ENCODE measurements at regions not wholly inside any gene's neighbourhood (a gene's known extent, or its start where the extent isn't known, plus 50 kb on each side); places are given as distances from the start of the nearest gene placed in this dataset.
"Not testable (repeated sequence)": the region's sequence is repeated elsewhere in the genome, so short reads cannot be mapped to it uniquely, and the experiment has no call there.

- DNase-seq = not testable (repeated sequence)
These were observed 255.0 kb downstream of the GOLGA6L6 start for GRCh38 chr15:20286559-20286958.

DNA sequence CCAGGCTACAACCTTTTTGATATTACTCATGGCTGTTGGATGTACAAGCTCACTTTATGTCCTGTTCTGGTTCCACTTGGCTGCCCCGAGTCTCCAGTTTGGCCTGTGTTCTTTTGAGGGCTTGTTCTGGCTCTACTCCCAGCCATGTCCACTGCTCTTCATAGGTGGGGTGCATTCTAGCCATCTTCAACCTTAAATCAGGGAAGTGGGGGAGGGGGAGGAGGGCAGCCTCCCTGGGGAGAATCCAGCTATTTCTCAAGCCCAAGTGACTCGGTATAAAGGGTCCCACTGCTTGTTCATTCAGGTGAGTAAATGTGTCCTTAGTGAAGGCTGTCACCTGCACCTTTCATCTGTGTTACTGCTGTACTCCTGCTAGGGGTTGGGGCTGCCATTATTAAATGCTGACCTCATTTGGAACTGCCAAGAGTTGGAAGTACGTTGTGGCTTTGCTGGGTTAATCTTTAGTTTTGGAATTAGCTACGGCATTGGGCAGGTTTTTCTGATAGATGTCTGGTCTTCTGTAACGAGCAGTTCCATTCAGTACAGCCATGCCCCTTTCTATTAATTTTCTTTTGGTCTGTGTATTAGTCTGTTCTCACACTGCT is 255.8 kb downstream of the GOLGA6L6 start:
- DNase-seq = not testable (repeated sequence)

- DNase-seq = not testable (repeated sequence)
These were observed 256.6 kb downstream of the GOLGA6L6 start for GRCh38 chr15:20284891-20285535.

- DNase-seq = not testable (repeated sequence)
These were observed 257.9 kb downstream of the GOLGA6L6 start for GRCh38 chr15:20283651-20284050.

DNA sequence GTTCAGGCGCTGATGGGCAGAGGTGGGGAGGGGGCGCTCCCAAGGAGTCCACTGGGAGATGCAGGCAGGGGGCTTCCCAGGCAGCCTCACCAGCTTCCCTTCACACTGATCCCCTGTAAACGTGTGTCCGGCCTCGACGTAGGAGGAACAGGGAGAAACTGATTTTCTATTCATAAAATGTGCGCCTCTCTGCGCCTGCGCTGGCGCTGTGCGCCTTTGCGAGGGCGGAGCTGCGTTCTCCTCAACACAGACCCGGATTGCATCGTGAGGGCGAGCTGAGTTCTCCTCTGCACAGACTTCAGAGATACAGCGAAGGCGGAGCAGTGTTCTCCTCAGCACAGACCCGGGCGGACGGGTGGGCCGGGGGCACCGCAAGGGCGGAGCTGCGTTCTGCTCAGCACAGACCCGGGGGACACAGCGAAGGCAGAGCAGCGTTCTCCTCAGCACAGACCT is 259.1 kb downstream of the GOLGA6L6 start:
- DNase-seq = not testable (repeated sequence)

GRCh38 chr15:20281567-20282275 is 259.9 kb downstream of the GOLGA6L6 start:
- not testable (repeated sequence) for DNase-seq

GRCh38 chr15:20280933-20281463 is 260.6 kb downstream of the GOLGA6L6 start:
- DNase-seq = no peak

- not testable (repeated sequence) for DNase-seq
These were observed 261.3 kb downstream of the GOLGA6L6 start for GRCh38 chr15:20280141-20280932.

- DNase-seq = not testable (repeated sequence)
These were observed 262.5 kb downstream of the GOLGA6L6 start for GRCh38 chr15:20279056-20279455.

GRCh38 chr15:20278376-20278775 is 263.2 kb downstream of the GOLGA6L6 start:
- not testable (repeated sequence) for DNase-seq

DNA sequence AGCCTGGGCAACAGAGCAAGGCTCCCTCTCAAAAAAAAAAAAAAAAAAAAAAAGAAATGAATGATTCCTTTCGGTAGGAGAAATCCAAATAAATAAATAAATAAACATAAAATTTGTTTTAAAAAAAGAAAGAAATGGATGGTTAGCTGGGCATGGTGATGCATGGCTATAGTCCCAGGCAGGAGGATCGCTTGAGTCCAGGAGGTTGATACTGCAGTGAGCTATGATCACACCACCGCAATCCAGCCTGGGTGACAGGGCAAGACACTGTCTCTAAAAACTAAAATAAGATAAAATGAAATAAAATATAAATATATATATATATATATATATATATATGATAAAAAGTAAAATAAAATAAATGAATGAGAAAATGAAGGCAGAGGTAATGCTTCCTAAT is 264.1 kb downstream of the GOLGA6L6 start:
- DNase-seq = not testable (repeated sequence)

DNA sequence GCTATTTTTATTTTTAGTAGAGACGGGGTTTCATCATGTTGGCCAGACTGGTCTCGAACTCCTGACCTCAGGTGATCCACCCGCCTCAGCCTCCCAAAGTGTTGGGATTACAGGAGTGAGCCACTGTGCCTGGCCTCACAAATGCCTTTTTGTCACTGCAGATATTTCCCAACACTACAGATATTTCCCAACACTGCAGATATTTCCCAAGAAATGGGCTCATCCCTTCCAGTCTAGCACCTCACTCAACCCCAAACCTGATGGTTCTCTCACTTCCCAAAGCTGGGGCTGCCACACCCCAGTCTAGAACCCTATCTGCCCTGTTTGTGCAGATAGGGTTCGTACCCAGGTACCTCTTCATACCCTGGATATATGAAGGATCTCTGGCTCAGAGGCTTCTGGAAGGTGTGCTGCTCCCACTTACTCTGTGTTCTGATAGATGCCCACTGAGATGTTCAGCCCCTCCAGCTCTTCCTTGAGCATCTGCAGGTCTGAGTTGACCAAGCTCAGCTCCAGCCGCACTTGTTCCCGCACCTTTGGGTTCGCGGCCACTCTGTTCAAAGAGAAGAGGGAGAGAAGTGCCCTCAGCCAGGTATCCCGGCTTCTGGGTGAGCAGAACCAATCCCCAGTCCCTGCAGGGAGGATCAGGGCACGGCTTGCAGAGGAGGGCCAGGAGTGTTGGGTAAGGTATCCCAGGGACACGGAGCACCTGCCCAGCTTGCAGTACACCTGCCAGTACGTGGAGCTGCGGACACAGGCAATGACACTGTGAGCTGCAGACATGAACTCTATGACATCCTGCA is 265.1 kb downstream of the GOLGA6L6 start:
- DNase-seq = not testable (repeated sequence)

DNA sequence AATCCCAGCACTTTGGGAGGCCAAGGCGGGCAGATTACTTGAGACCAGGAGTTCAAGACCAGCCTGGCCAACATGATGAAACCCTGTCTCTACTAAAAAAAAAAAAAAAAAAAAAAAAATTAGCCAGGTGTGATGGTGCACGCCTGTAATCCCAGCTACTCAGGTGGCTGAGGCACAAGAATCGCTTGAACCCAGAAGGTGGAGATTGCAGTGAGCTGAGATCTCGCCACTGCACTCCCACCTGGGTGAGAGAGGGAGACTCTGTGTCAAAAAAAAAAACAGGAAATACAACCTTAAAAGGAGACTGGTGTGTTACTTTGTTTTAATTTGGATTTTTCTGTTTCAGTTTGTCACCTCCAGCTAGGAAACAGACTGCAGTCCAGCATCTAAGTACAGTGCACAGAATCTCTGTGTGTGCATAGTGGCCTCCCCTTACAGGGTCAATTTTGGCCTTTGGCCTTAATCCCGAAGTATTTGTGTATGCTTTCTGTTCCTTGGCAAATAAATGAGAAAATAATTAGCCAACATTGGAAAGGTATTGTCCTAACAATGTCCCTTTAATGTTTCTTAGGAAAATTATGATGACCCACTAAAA is 266.1 kb downstream of the GOLGA6L6 start:
- DNase-seq = not testable (repeated sequence)

GRCh38 chr15:20272422-20273184 is 269.0 kb downstream of the GOLGA6L6 start:
- no peak for DNase-seq

DNA sequence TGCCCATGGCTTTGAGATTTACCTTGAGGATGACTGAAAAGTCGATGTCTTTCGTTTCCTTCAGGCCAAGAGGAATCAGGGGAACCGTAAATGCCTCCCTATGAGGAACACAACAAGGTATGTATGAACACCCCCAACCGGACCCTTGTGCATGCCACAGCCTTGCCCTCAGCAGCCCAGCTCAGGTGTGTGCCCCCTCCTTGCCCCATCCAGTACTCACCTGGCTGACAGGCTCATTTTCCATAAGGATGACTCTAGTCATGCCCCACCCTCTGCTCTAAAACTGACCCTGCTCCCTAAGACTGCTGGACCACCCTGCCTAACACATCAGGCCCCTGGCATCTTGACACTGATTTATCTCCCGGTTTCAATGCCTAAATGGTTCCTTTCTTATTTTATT is 270.0 kb downstream of the GOLGA6L6 start:
- no peak for DNase-seq

- not testable (repeated sequence) for DNase-seq
These were observed 271.6 kb downstream of the GOLGA6L6 start for GRCh38 chr15:20269956-20270355.

GRCh38 chr15:20267996-20268395 is 273.6 kb downstream of the GOLGA6L6 start:
- DNase-seq = not testable (repeated sequence)

GRCh38 chr15:20267051-20267730 is 274.4 kb downstream of the GOLGA6L6 start:
- DNase-seq = not testable (repeated sequence)

- not testable (repeated sequence) for DNase-seq
These were observed 275.9 kb downstream of the GOLGA6L6 start for GRCh38 chr15:20265710-20266109.
